Left renal cortex interstitium (tissue), 4 donors: ENCODE measurements at regions not wholly inside any gene's neighbourhood (a gene's known extent, or its start where the extent isn't known, plus 50 kb on each side); places are given as distances from the start of the nearest gene placed in this dataset.
"Not testable (repeated sequence)": the region's sequence is repeated elsewhere in the genome, so short reads cannot be mapped to it uniquely, and the experiment has no call there.

ENCODE experiments used
- DNase-seq, 4 donors: peaks; one replicate each; pipeline ENCODE4 v3.0.0-alpha.2; 2013; ENCODE audit warnings: low read depth in 4 of 4, low spot score in 2 of 4, missing footprints in 1 of 4

GRCh38 chr13:78098249-78098648, 179.6 kb upstream of the EDNRB start:
- DNase-seq, result no peak

GRCh38 chr13:78096221-78096620, 177.6 kb upstream of the EDNRB start:
- no peak for DNase-seq

- DNase-seq, result no peak
Measured at GRCh38 chr13:78087966-78088678, 169.5 kb upstream of the EDNRB start.

GRCh38 chr13:78085434-78086225, 167.0 kb upstream of the EDNRB start:
- no peak for DNase-seq

GRCh38 chr13:78084401-78084800, 165.8 kb upstream of the EDNRB start:
- no peak for DNase-seq

- no peak for DNase-seq
Measured at GRCh38 chr13:78078168-78078567, 159.5 kb upstream of the EDNRB start.

GRCh38 chr13:78067290-78067689, 148.7 kb upstream of the EDNRB start:
- no peak for DNase-seq

- DNase-seq, result no peak
Measured at GRCh38 chr13:78065141-78065540, 146.5 kb upstream of the EDNRB start.

- no peak for DNase-seq
Measured at GRCh38 chr13:78061806-78062205, 143.2 kb upstream of the EDNRB start.

- no peak for DNase-seq
Measured at GRCh38 chr13:78060966-78061365, 142.3 kb upstream of the EDNRB start.

GRCh38 chr13:78056865-78057264, 138.2 kb upstream of the EDNRB start:
- DNase-seq, result not testable (repeated sequence)

- DNase-seq, result no peak
Measured at GRCh38 chr13:78054157-78054556, 135.5 kb upstream of the EDNRB start.

GRCh38 chr13:78047151-78047550, 128.5 kb upstream of the EDNRB start:
- no peak for DNase-seq

GRCh38 chr13:78046331-78046730, 127.7 kb upstream of the EDNRB start:
- no peak for DNase-seq

- no peak for DNase-seq
Measured at GRCh38 chr13:78045916-78046315, 127.3 kb upstream of the EDNRB start.

GRCh38 chr13:78041366-78041765, 122.7 kb upstream of the EDNRB start:
- DNase-seq, result not testable (repeated sequence)

- no peak for DNase-seq
Measured at GRCh38 chr13:78040205-78040830, 121.7 kb upstream of the EDNRB start.

GRCh38 chr13:78036841-78037240, 118.2 kb upstream of the EDNRB start:
- DNase-seq, result no peak

- no peak for DNase-seq
Measured at GRCh38 chr13:78035500-78035899, 116.9 kb upstream of the EDNRB start.

- DNase-seq, result no peak
Measured at GRCh38 chr13:78033509-78033908, 114.9 kb upstream of the EDNRB start.

GRCh38 chr13:78032132-78032531, 113.5 kb upstream of the EDNRB start:
- DNase-seq, result no peak
